T-helper 17 cell (primary cell): ENCODE measurements at regions not wholly inside any gene's neighbourhood (a gene's known extent, or its start where the extent isn't known, plus 50 kb on each side); places are given as distances from the start of the nearest gene placed in this dataset.

Source experiments
- ATAC-seq: fragments of 150-1000 bp; cut with Tn5 transposase; 2 replicates; pipeline ENCODE4 v1.10.0; 2021; ENCODE audit warnings: mild to moderate bottlenecking, moderate library complexity
- DNase-seq, 3 donors: peaks; one replicate each; pipeline versions ENCODE4 v3.0.0 to v3.0.0-alpha.2; 2020 to 2021
- H3K9me3 ChIP-seq: one replicate; pipeline ENCODE4 v1.7.0; 2013; ENCODE audit warnings: low read length, mild to moderate bottlenecking; ENCODE audit not compliant: control insufficient read depth, poor library complexity, severe bottlenecking
- H3K27ac Mint-ChIP-seq: one replicate; pipeline ENCODE4 v1.8.0; 2022; ENCODE audit warnings: mild to moderate bottlenecking, moderate library complexity, mixed read lengths
- H3K27me3 Mint-ChIP-seq: one replicate; pipeline ENCODE4 v1.8.0; 2022; ENCODE audit warnings: mixed read lengths
- H3K36me3 Mint-ChIP-seq: one replicate; pipeline ENCODE4 v1.8.0; 2022; ENCODE audit warnings: low read depth, mixed read lengths
- H3K4me1 Mint-ChIP-seq: one replicate; pipeline ENCODE4 v1.8.0; 2022; ENCODE audit warnings: mild to moderate bottlenecking, mixed read lengths
- H3K4me3 Mint-ChIP-seq: one replicate; pipeline ENCODE4 v1.8.0; 2022; ENCODE audit warnings: mild to moderate bottlenecking, moderate library complexity, mixed read lengths

GRCh38 chr13:99042521-99043250 lies 64.8 kb upstream of the DOCK9 start:
- Mint-ChIP-seq H3K27me3 (no peaks in the 10 kb centered on the region), H3K4me3 (no peak overlapping the region), H3K4me1 (peaks cover 55% of the 10 kb centered on the region), H3K36me3 (no peaks in the 10 kb centered on the region), H3K27ac (peak overlapping the region; percentile 94)
- DNase-seq (no peak), ATAC-seq (no peak)
- H3K9me3 ChIP-seq: no peaks in the 10 kb centered on the region

GRCh38 chr13:99043831-99044231 lies 66.0 kb upstream of the DOCK9 start:
- Mint-ChIP-seq H3K27ac (peak overlapping the region; percentile 94), H3K4me1 (peaks cover 64% of the 10 kb centered on the region), H3K4me3 (peak overlapping the region; percentile 83), H3K27me3 (no peaks in the 10 kb centered on the region), H3K36me3 (no peaks in the 10 kb centered on the region)
- no peaks in the 10 kb centered on the region for H3K9me3 ChIP-seq
- DNase-seq (no peak), ATAC-seq (no peak)

DNA sequence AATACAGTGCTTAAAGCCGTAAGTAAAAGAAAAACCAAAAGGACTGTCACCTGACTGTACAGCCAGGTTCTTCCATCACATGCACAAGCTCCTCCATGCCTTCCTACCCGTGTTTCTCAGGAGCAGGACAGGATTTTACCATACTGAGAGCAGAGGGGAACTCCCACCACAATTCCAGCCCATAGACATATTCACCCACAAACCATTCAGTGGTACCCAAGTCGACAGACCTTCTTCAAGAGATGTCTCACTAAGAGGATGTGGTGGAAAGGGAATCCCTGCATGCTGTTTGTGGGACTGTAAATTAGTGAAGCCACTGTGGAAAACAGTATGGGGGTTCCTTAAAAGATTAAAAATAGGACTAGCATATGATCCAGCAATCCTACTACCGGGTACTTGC lies 66.9 kb upstream of the DOCK9 start:
- DNase-seq (no peak), ATAC-seq (no peak)
- H3K4me1 Mint-ChIP-seq: peaks cover 68% of the 10 kb centered on the region
- H3K36me3 Mint-ChIP-seq: no peaks in the 10 kb centered on the region
- no peaks in the 10 kb centered on the region for H3K9me3 ChIP-seq
- H3K4me3 Mint-ChIP-seq: peak overlapping the region; percentile 31
- no peaks in the 10 kb centered on the region for H3K27me3 Mint-ChIP-seq
- H3K27ac Mint-ChIP-seq: peak overlapping the region; percentile 94

DNA sequence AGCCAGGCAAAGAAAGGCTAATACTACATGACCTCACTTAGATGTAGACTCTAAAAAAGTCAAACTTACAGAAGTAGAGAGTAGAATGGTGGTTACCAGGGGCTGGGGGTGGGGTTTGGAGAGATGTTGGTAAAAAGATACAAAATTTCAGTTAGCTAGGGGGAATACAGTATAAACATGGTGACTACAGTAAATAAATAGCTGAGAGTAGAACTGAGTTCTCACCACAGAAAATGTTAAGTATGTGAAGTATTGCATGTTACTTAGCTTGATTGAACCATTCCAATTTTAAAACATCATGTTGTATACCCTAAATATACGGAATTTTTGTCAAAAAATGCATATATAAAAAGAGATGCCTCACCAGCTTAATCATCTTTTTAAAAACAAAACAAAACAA lies 67.5 kb upstream of the DOCK9 start:
- Mint-ChIP-seq H3K36me3 (no peaks in the 10 kb centered on the region), H3K27ac (peak overlapping the region; percentile 94), H3K4me3 (peak overlapping the region; percentile 9), H3K4me1 (peaks cover 73% of the 10 kb centered on the region), H3K27me3 (no peaks in the 10 kb centered on the region)
- no peaks in the 10 kb centered on the region for H3K9me3 ChIP-seq
- DNase-seq (no peak), ATAC-seq (no peak)

- no peaks in the 10 kb centered on the region for H3K27me3 Mint-ChIP-seq
- ATAC-seq (no peak), DNase-seq (no peak)
- no peaks in the 10 kb centered on the region for H3K36me3 Mint-ChIP-seq
- peak overlapping the region; percentile 94 for H3K27ac Mint-ChIP-seq
- H3K4me1 Mint-ChIP-seq: peaks cover 76% of the 10 kb centered on the region
- peak overlapping the region; percentile 84 for H3K4me3 Mint-ChIP-seq
- H3K9me3 ChIP-seq: no peaks in the 10 kb centered on the region
These were observed 69.0 kb upstream of the DOCK9 start for GRCh38 chr13:99046851-99047250.

DNA sequence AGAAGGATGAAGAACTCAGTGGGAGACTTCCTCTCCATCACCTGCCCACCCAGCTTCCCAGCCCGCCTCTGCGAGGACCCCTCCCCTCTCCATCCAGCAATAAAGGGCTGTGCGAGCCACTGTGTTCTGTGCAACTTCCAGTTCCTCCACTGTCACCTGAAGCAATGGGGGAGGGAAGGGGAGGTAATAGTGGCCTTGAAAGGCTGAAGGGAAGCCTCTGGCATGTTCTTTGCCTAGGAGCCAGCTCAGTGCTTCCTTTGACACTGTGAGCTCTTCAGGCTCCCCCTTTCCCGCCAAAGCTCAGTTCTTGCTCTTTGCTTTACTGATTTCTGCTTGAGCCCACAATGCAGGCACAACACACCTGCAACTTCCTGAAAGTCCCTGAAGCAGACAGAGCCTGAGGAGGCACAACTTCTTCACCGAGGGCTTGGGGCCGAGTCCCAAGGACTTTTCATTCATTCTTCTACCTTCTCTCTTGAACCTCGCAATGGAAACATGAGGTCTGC lies 73.2 kb upstream of the DOCK9 start:
- DNase-seq: no peak
- H3K36me3 Mint-ChIP-seq: no peaks in the 10 kb centered on the region
- ATAC-seq: peak; percentile 12
- peak overlapping the region; percentile 87 for H3K4me3 Mint-ChIP-seq
- peaks cover 78% of the 10 kb centered on the region for H3K4me1 Mint-ChIP-seq
- no peaks in the 10 kb centered on the region for H3K27me3 Mint-ChIP-seq
- H3K27ac Mint-ChIP-seq: peak overlapping the region; percentile 95
- no peaks in the 10 kb centered on the region for H3K9me3 ChIP-seq

DNA sequence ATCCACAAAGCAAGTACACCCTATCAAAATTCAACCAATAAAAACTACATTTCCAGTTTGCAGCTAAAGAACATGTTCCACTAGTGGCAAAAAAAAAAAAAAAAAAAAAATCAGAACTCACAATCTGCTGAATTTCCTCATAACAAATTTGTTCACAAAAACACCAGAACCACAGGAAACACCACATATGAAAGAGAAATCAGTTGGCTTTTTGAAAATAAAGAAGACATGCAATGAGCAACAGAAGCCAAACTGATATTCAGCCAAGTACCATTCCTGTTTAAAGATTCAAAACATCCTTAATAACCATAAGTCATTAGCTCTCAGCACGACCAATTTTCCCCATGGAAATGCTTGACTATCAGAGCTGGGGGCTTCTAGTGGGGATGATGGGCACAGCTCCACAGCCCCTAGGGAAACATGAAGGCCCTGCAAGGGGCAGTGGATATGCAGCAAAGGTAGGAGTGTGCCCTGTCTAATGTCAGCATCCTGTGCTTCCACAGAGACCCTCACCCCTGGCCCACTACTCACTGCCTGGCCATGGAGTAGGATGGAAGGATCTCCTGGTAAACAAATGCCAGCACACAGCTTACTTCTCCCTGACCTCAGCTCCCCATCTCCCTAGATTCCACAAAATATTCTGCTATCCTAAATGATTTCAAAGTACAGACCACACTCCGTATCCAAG lies 74.0 kb upstream of the DOCK9 start:
- peak overlapping the region; percentile 87 for H3K4me3 Mint-ChIP-seq
- DNase-seq (no peak), ATAC-seq (peak; percentile 54)
- H3K9me3 ChIP-seq: no peaks in the 10 kb centered on the region
- H3K4me1 Mint-ChIP-seq: peaks cover 73% of the 10 kb centered on the region
- no peaks in the 10 kb centered on the region for H3K36me3 Mint-ChIP-seq
- peak overlapping the region; percentile 95 for H3K27ac Mint-ChIP-seq
- no peaks in the 10 kb centered on the region for H3K27me3 Mint-ChIP-seq

DNA sequence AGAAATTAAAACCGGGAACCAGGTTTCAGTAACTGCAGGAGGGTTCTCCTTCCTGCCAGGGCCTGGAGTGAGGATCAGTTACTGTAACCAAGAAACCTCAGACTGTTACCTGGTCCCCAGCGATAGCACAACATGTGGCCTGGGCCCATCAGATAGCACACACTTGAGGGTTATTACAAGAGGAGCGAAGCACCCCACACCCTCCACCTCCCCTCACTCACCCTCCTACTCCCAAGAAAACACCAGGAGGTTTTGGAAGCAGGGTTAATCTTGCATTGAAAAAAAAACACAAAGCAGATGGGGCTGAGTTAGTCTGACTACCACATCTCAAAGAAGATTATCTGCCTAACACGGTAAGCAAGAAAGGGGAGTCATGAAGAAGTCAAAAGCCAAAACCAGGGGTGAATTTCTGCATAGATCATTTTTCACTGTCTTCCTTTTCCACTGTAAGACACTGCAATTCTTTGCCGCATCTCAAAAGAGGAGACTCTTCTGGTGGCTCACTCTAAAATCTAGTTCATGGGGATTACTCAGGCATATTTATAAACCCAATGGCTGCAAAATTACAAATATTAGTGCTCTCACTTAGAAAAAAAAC lies 75.9 kb upstream of the DOCK9 start:
- no peak for DNase-seq
- peak; percentile 56 for ATAC-seq
- H3K4me1 Mint-ChIP-seq: peaks cover 63% of the 10 kb centered on the region
- no peaks in the 10 kb centered on the region for H3K27me3 Mint-ChIP-seq
- H3K36me3 Mint-ChIP-seq: no peaks in the 10 kb centered on the region
- H3K27ac Mint-ChIP-seq: peak overlapping the region; percentile 95
- H3K9me3 ChIP-seq: no peaks in the 10 kb centered on the region
- peak overlapping the region; percentile 59 for H3K4me3 Mint-ChIP-seq

DNA sequence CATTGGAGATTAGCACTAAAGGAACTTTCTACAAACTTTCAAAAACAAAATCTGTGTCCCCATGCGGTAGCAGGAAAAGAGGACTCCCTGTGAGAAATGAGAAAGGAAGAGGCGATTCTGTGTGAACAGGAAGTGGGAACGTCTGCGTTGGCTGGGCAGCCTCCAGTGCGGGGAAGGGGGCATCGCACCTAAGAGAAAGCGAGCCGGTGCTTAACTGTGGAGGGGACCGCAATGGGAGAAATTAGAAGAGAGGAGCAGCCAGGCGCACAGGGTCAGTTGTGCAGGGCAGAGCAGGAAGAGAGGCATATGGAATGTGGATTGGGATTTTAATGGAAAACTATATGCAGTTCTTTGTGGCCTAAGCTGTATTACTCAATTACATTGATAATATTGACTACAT lies 77.4 kb upstream of the DOCK9 start:
- no peak for DNase-seq
- H3K9me3 ChIP-seq: no peaks in the 10 kb centered on the region
- Mint-ChIP-seq H3K4me1 (peaks cover 61% of the 10 kb centered on the region), H3K4me3 (peak overlapping the region; percentile 88), H3K27ac (peak overlapping the region; percentile 95), H3K27me3 (no peaks in the 10 kb centered on the region), H3K36me3 (no peaks in the 10 kb centered on the region)
- ATAC-seq: no peak

DNA sequence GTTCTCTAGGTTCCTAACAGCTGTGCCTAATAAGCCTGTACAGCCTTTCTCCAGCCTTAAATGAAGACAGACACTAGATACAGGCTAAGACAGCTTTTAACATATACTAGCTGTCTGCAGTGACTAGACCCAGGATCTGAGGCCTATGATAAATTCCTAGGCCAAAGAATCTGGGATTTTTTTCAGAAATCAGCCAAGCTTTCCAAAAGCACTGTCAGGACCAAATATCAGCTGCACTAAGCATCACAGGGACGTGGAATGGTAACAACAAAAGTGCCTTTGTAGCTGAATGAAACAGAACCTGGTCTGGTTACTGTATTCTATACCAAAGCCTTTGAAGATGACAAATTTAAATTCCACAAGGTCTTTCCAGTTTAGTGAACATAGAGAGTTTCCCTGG lies 77.9 kb upstream of the DOCK9 start:
- Mint-ChIP-seq H3K4me1 (peaks cover 59% of the 10 kb centered on the region), H3K4me3 (no peak overlapping the region)
- no peak for DNase-seq

DNA sequence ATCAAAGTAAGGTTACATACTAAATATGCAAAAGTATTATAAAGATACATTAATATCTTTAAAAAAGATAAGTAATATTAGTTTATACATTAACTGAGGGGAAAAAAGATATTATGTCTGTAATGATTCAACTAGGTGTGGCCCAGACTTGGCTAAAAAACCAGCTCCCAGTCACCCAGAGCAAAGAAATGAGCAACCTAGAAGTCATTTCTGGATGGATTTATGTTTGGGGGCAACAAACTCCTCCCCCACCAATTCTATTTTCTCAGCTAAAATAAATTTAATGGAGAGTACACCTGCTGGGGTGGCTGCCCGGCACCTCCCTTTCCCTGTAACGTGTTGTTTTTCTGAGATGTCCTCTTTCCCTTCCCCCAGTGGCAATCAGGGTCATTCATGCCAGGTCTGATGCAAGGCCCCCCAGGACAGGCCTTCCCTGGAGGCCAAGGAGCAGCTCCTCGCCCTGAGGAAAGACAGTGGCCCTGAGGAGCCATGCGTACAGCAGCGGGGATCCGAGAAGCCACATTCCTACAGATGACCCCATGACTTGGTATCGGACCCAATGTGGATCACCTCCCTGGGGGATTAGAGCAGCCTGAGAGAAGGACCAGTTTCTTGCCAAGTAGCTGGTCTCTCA lies 78.6 kb upstream of the DOCK9 start:
- no peaks in the 10 kb centered on the region for H3K36me3 Mint-ChIP-seq
- ATAC-seq: no peak
- no peak for DNase-seq
- H3K27ac Mint-ChIP-seq: no peak overlapping the region
- H3K9me3 ChIP-seq: no peaks in the 10 kb centered on the region
- peaks cover 56% of the 10 kb centered on the region for H3K4me1 Mint-ChIP-seq
- H3K27me3 Mint-ChIP-seq: no peaks in the 10 kb centered on the region
- H3K4me3 Mint-ChIP-seq: no peak overlapping the region

More for the DNA sequence above, 77.9 kb upstream of the DOCK9 start:
- Mint-ChIP-seq H3K27me3 (no peaks in the 10 kb centered on the region), H3K27ac (peak overlapping the region; percentile 95), H3K36me3 (no peaks in the 10 kb centered on the region)
- no peak for ATAC-seq
- no peaks in the 10 kb centered on the region for H3K9me3 ChIP-seq

DNA sequence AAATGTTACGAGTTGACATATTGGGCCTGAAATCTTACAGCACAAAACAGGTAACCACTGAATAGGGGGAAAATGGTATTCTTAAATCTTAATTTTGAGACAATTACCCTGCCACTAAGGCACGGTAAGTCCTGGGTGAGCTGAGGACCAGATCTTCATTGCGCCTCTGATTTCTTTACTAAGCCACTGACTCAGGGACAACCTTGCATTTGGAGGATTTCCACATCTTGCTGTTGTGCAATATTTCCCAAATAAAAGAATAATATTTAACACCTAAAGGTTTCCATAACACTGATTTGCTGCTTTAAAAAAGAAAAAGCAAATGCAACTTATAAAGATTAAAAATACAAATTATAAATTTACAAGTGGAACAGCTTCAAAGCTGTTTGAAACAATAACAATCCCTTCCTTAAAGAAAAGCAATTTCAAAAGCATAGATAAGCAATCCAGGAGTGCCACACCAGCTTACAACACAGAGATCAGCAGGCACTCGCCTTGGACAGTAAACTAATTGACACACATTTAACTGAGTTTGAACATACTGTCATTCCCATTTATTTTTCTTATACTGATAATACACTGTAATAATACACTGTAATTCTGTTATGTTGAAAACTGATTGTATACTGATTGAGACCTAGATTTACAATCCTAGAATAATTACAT lies 79.6 kb upstream of the DOCK9 start:
- Mint-ChIP-seq H3K36me3 (no peaks in the 10 kb centered on the region), H3K27me3 (no peaks in the 10 kb centered on the region), H3K27ac (no peak overlapping the region), H3K4me1 (peaks cover 53% of the 10 kb centered on the region), H3K4me3 (no peak overlapping the region)
- H3K9me3 ChIP-seq: no peaks in the 10 kb centered on the region
- no peak for ATAC-seq
- no peak for DNase-seq
